ENCODE measurements at regions not wholly inside any gene's neighbourhood (a gene's known extent, or its start where the extent isn't known, plus 50 kb on each side); places are given as distances from the start of the nearest gene placed in this dataset.

GRCh38 chr12:47307680-47308399 lies 228.1 kb upstream of the AMIGO2 start:
- in situ Hi-C loops (cut with MboI; ENCODE audit: low sequenced_read_pairs): loop anchor here (5.0 kb wide), 1 partner anchor 276 kb away; no protein-coding TSS in a partner anchor
- TF ChIP-seq USF2 (IDR thresholded peaks at IDR 0.05; ENCODE audit: low read depth, low read length) (no peak), CTCF (conservative IDR thresholded peaks at IDR 0.05; ENCODE audit: low read depth, low read length) (peak; percentile 80), RFX5 (IDR thresholded peaks at IDR 0.05; ENCODE audit: low read depth, low read length) (no peak), RAD21 (IDR thresholded peaks at IDR 0.05; ENCODE audit: low read length) (peak; percentile 90), SMC3 (IDR thresholded peaks at IDR 0.05; ENCODE audit: low read depth, low read length) (peak; percentile 91)
- peaks cover 6% of the 10 kb centered on the region for H3K4me1 ChIP-seq (ENCODE audit: control insufficient read depth, insufficient read depth, low read length)

More at GRCh38 chr12:47307680-47308399, 228.1 kb upstream of the AMIGO2 start:
- no peak overlapping the region for H3K4me2 ChIP-seq (ENCODE audit: low read depth, low read length)
- no peak overlapping the region for H3K4me3 ChIP-seq (ENCODE audit: insufficient read depth, low read depth, low read length)
- H2BK15ac ChIP-seq (ENCODE audit: low read depth, low read length): peak overlapping the region; percentile 38; the same call in 1 of the 3 replicates
- peak overlapping the region; percentile 84 for H3K4ac ChIP-seq (ENCODE audit: low read depth, low read length)
- H4K91ac ChIP-seq (ENCODE audit: insufficient read depth, low read depth, low read length): peak overlapping the region; percentile 85
- no peaks in the 10 kb centered on the region for H3K27me3 ChIP-seq (ENCODE audit: control insufficient read depth, insufficient read depth, low read length)
- DNase-seq: peak; percentile 73
- intact Hi-C loops (cut with micrococcal nuclease): loop anchor here (1.0 to 10.0 kb wide), 3 partner anchors 89 to 377 kb away; no protein-coding TSS in a partner anchor
- dilution Hi-C loops (cut with HindIII; ENCODE audit: low sequenced_read_pairs, unreplicated experiment): no loop called here
- peaks cover 12% of the 10 kb centered on the region for H3K9me1 ChIP-seq (ENCODE audit: insufficient read depth, low read length)
- H3K56ac ChIP-seq (ENCODE audit: extremely low read depth, insufficient read depth, low read length): peak overlapping the region; percentile 7; the same call in 1 of the 2 replicates
- H3K9me3 ChIP-seq (ENCODE audit: control insufficient read depth, insufficient read depth, low read length): no peaks in the 10 kb centered on the region
- peak overlapping the region; percentile 79; the same call in 1 of the 2 replicates for H3K23ac ChIP-seq (ENCODE audit: low read depth, low read length)
- BruUV-seq (replicated peaks): no TSS peak
- H3K27ac ChIP-seq (ENCODE audit: insufficient read depth, low read length): no peak overlapping the region
- H2AFZ ChIP-seq (replicated peaks; ENCODE audit: low read length, poor library complexity): peak overlapping the region; percentile 89
- H3K9ac ChIP-seq (ENCODE audit: low read depth, low read length): no peak overlapping the region
- H3K18ac ChIP-seq (ENCODE audit: low read depth, low read length): peak overlapping the region; percentile 63; the same call in 1 of the 2 replicates
- peak overlapping the region; percentile 59 for H3K14ac ChIP-seq (replicated peaks; ENCODE audit: low read depth, low read length)
- peak; percentile 91 for ATAC-seq (ENCODE audit: low read depth)
- WGBS, 2 experiments (ENCODE audit: extremely low coverage in 2 of 2, insufficient read length in 1 of 2): 42% methylated on average over 3 of the region's 7 CpGs; no CpG with 5 or more reads in 1 of the 2 experiments
- H3K79me1 ChIP-seq (ENCODE audit: low read depth in 1 of 2, low read length in 2 of 2): no peaks in the 10 kb centered on the region
- peak overlapping the region; percentile 12 for H2AK9ac ChIP-seq (replicated peaks; ENCODE audit: low read depth, low read length, poor library complexity)
- peak overlapping the region; percentile 38; the same call in 1 of the 2 replicates for H2AK5ac ChIP-seq (ENCODE audit: low read depth, low read length)
- ChIA-PET CTCF (interaction anchor here (1.0 to 2.4 kb wide), 2 partner anchors 228 to 276 kb away, joined by 6 to 10 read pairs; partner anchors contain the start of genes AMIGO2 and PCED1B), POLR2A (ENCODE audit: unreplicated experiment) (no interaction called here)
- H4K5ac ChIP-seq (ENCODE audit: low read depth, low read length): 0 out of 2 replicates have a peak overlapping the region, but pooled peaks have one; percentile 46
- H2BK20ac ChIP-seq (ENCODE audit: low read depth, low read length): peak overlapping the region; percentile 96
- H3K36me3 ChIP-seq (ENCODE audit: control insufficient read depth, insufficient read depth, low read length): no peaks in the 10 kb centered on the region
- H4K20me1 ChIP-seq (ENCODE audit: insufficient read depth, low read length): no peaks in the 10 kb centered on the region
- H2BK5ac ChIP-seq (ENCODE audit: low read depth, low read length, poor library complexity, severe bottlenecking): peak overlapping the region; percentile 60
- peak overlapping the region; percentile 88 for H2BK120ac ChIP-seq (ENCODE audit: low read depth, low read length)
- peak overlapping the region in 1 of 2 experiments; percentile 71; a peak in 1 of 4 replicates for H4K8ac ChIP-seq (ENCODE audit: low read depth in 2 of 2, low read length in 2 of 2)
